ENCODE measurements at regions not wholly inside any gene's neighbourhood (a gene's known extent, or its start where the extent isn't known, plus 50 kb on each side); places are given as distances from the start of the nearest gene placed in this dataset.

DNA sequence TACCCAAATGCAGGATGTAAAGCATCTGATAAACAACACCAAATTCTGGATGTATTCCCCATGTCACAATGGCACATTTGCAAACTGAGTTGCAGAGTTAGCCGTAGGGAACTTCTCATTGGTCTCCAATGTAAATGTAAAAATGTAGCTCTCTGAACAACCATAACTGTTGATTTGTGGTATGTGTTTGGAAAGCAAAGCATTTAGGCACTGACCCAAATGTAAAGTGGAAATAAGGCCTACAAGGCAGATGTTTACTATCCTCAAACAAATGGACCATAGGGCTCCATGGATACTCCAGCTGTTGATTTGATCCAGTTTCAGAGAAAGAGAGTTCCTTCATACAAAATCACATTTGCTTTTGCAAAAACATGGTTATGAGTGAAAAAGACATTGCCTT is 223.0 kb upstream of the ELAC2 start:
- no peaks in the 10 kb centered on the region for H3K4me1 ChIP-seq (ENCODE audit: low read depth, poor library complexity, severe bottlenecking)
- no peak overlapping the region for H3K27ac ChIP-seq
- no peaks in the 10 kb centered on the region for H3K36me3 ChIP-seq (ENCODE audit: insufficient read depth)
- H3K9ac ChIP-seq = no peak overlapping the region
- H4K20me1 ChIP-seq (ENCODE audit: insufficient read depth) = no peaks in the 10 kb centered on the region
- no peaks in the 10 kb centered on the region for H3K27me3 ChIP-seq (ENCODE audit: insufficient read depth, low read depth)
- no peak overlapping the region for H2AFZ ChIP-seq (ENCODE audit: low read depth)
- no peaks in the 10 kb centered on the region for H3K79me2 ChIP-seq (ENCODE audit: insufficient read depth, low read depth)
- TF ChIP-seq, protein P1, sequence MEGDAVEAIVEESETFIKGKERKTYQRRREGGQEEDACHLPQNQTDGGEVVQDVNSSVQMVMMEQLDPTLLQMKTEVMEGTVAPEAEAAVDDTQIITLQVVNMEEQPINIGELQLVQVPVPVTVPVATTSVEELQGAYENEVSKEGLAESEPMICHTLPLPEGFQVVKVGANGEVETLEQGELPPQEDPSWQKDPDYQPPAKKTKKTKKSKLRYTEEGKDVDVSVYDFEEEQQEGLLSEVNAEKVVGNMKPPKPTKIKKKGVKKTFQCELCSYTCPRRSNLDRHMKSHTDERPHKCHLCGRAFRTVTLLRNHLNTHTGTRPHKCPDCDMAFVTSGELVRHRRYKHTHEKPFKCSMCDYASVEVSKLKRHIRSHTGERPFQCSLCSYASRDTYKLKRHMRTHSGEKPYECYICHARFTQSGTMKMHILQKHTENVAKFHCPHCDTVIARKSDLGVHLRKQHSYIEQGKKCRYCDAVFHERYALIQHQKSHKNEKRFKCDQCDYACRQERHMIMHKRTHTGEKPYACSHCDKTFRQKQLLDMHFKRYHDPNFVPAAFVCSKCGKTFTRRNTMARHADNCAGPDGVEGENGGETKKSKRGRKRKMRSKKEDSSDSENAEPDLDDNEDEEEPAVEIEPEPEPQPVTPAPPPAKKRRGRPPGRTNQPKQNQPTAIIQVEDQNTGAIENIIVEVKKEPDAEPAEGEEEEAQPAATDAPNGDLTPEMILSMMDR (conservative IDR thresholded peaks at IDR 0.05; ENCODE audit: low read depth, low read length) = no peak
- no peak overlapping the region for H3K4me2 ChIP-seq
- H3K4me3 ChIP-seq (IDR thresholded peaks at IDR 0.05; ENCODE audit: insufficient read depth, low read depth, low read length) = no peak overlapping the region

DNA sequence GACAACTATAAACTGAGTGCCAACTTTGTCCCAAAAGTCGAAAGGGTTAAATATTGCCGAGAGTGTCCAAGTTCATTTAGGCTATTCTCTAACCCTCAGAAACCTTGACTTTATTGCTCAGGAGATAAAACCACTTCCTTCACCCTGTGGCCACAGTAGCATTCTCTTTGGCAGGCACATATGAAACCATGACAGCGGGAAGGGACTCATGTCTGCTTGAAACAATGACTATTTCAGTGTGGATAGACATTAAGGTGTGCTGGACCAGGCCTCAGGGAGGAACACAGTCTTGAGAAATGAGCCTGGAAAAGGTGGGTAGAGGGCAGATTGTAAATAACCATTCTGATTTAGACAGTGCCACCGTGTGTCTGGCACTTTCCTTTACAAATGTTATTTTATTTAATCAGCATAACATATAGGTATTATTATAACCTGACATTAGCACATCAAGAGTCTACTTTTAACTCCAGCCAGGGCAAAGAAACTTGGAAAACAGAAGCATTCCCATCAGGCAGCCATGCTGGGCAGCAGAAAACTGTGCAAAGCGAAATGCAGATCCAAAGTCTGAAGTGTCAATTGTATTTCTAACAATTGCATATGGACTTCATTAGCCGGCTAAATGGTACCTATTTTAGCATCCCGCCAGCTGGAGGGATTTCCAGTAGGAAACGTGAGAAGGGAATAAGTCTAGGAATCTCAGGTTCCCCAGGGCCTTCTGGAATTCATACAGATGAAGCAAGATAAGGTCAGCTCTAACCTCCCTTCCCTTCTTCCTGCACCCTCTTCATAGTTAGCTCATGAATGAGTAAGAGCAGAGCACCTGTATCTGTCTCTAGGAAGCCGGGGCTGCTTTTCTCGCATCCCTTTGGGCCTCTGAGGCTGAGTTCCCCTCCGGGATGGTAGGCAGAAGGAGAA is 212.8 kb upstream of the ELAC2 start:
- TF ChIP-seq, protein P1 (conservative IDR thresholded peaks at IDR 0.05; ENCODE audit: low read depth, low read length) = no peak
- H2AFZ ChIP-seq (ENCODE audit: low read depth) = no peak overlapping the region

DNA sequence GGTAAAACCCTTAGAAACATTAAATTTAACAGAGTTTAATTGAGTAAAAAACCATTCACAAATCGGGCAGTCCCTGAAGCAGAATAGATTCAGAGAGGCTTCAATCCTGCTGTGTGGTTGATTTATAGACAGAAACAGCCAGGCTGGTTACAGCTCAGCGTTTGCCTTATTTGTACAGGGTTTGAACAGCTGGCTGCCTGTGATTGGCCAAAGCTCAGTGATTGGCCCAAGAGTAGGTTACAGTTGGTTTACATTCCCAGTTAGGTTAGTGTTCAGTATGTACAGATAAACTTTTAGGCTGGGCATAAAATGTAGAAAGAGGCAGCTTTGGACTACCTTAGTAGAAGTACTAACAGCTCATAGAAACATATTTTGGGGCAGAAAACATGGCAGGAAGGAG is 210.4 kb upstream of the ELAC2 start:
- H3K4me3 ChIP-seq (IDR thresholded peaks at IDR 0.05; ENCODE audit: insufficient read depth, low read depth, low read length) = no peak overlapping the region
- H3K79me2 ChIP-seq (ENCODE audit: insufficient read depth, low read depth) = no peaks in the 10 kb centered on the region
- no peak overlapping the region for H3K4me2 ChIP-seq
- H3K36me3 ChIP-seq (ENCODE audit: insufficient read depth) = no peaks in the 10 kb centered on the region
- no peaks in the 10 kb centered on the region for H4K20me1 ChIP-seq (ENCODE audit: insufficient read depth)
- no peaks in the 10 kb centered on the region for H3K27me3 ChIP-seq (ENCODE audit: insufficient read depth, low read depth)
- TF ChIP-seq, protein P1 (conservative IDR thresholded peaks at IDR 0.05; ENCODE audit: low read depth, low read length) = no peak
- H3K9ac ChIP-seq = no peak overlapping the region
- H2AFZ ChIP-seq (ENCODE audit: low read depth) = no peak overlapping the region
- H3K27ac ChIP-seq = no peak overlapping the region
- H3K4me1 ChIP-seq (ENCODE audit: low read depth, poor library complexity, severe bottlenecking) = no peaks in the 10 kb centered on the region

More for the DNA sequence above, 212.8 kb upstream of the ELAC2 start:
- no peaks in the 10 kb centered on the region for H3K4me1 ChIP-seq (ENCODE audit: low read depth, poor library complexity, severe bottlenecking)
- no peak overlapping the region for H3K4me2 ChIP-seq
- no peaks in the 10 kb centered on the region for H4K20me1 ChIP-seq (ENCODE audit: insufficient read depth)
- no peaks in the 10 kb centered on the region for H3K79me2 ChIP-seq (ENCODE audit: insufficient read depth, low read depth)
- no peak overlapping the region for H3K9ac ChIP-seq
- no peaks in the 10 kb centered on the region for H3K36me3 ChIP-seq (ENCODE audit: insufficient read depth)
- H3K27ac ChIP-seq = no peak overlapping the region
- H3K27me3 ChIP-seq (ENCODE audit: insufficient read depth, low read depth) = no peaks in the 10 kb centered on the region
- H3K4me3 ChIP-seq (IDR thresholded peaks at IDR 0.05; ENCODE audit: insufficient read depth, low read depth, low read length) = no peak overlapping the region

DNA sequence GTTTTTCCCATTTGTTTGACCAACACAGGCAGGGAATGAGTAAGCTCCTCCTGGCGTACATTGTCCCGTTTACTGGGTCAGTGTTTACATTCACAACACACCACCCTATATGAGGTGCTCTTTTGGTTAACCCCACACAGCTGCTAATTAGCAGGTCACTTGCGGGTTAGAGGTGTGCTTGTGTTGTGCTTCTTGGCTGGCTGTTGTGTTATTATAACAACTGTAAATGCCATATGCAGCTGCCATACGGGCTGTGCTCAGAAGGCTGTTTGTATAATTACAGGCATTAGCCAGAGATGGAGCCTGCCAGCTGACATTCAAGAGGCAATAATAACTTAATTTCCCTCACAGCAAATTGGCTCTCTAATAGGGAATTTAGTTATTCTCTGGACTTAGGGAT is 205.1 kb upstream of the ELAC2 start:
- Histone ChIP-seq H3K4me3 (IDR thresholded peaks at IDR 0.05; ENCODE audit: insufficient read depth, low read depth, low read length) (no peak overlapping the region), H3K4me1 (ENCODE audit: low read depth, poor library complexity, severe bottlenecking) (no peaks in the 10 kb centered on the region), H3K27ac (no peak overlapping the region), H3K36me3 (ENCODE audit: insufficient read depth) (no peaks in the 10 kb centered on the region), H3K9ac (no peak overlapping the region), H3K27me3 (ENCODE audit: insufficient read depth, low read depth) (no peaks in the 10 kb centered on the region), H2AFZ (ENCODE audit: low read depth) (no peak overlapping the region), H3K79me2 (ENCODE audit: insufficient read depth, low read depth) (no peaks in the 10 kb centered on the region), H3K4me2 (no peak overlapping the region), H4K20me1 (ENCODE audit: insufficient read depth) (no peaks in the 10 kb centered on the region)
- TF ChIP-seq, protein P1 (conservative IDR thresholded peaks at IDR 0.05; ENCODE audit: low read depth, low read length) = no peak
